Lung (tissue), 11 donors: ENCODE measurements at regions not wholly inside any gene's neighbourhood (a gene's known extent, or its start where the extent isn't known, plus 50 kb on each side); places are given as distances from the start of the nearest gene placed in this dataset.

Experiments
- ATAC-seq: fragments of 200-7000 bp; cut with Tn5 transposase; one replicate; pipeline ENCODE4 v1.9.1; 2020; ENCODE audit warnings: moderate number of reproducible peaks; ENCODE audit not compliant: insufficient read depth, low FRiP score
- DNase-seq, 3 donors: peaks; one replicate each; pipeline ENCODE4 v3.0.0-alpha.2; 2013 to 2017
- H3K27ac ChIP-seq, 2 donors: one replicate each; pipeline ENCODE4 v1.5.1; 2013; ENCODE audit warnings: mild to moderate bottlenecking in 2 of 2, moderate library complexity in 2 of 2, control low read depth in 1 of 2, inconsistent platforms in 1 of 2, low read depth in 1 of 2, low read length in 1 of 2
- H3K27me3 ChIP-seq, 3 donors: one replicate each; pipeline ENCODE4 v1.5.1; 2013; ENCODE audit warnings: low read length in 2 of 3; ENCODE audit not compliant: control insufficient read depth in 3 of 3, insufficient read depth in 3 of 3
- H3K36me3 ChIP-seq, 4 donors: one replicate each; pipeline ENCODE4 v1.5.1; 2013; ENCODE audit warnings: low read length in 4 of 4, mild to moderate bottlenecking in 1 of 4, moderate library complexity in 1 of 4; ENCODE audit not compliant: control insufficient read depth in 4 of 4, insufficient read depth in 4 of 4
- H3K4me1 ChIP-seq, 5 donors: one replicate each; pipeline ENCODE4 v1.5.1; 2013; ENCODE audit warnings: low read length in 5 of 5, mild to moderate bottlenecking in 2 of 5, moderate library complexity in 1 of 5; ENCODE audit not compliant: control insufficient read depth in 5 of 5, insufficient read depth in 5 of 5
- H3K4me3 ChIP-seq: one replicate; pipeline ENCODE4 v1.5.1; 2013; ENCODE audit warnings: mild to moderate bottlenecking, control low read depth, moderate library complexity
- H3K9ac ChIP-seq, 2 donors: one replicate each; pipeline ENCODE4 v1.5.1; 2013; ENCODE audit warnings: low read length in 2 of 2, control low read depth in 1 of 2; ENCODE audit not compliant: insufficient read depth in 1 of 2
- H3K9me3 ChIP-seq, 4 donors: one replicate each; pipeline ENCODE4 v1.5.1; 2013; ENCODE audit warnings: low read length in 3 of 4, mild to moderate bottlenecking in 1 of 4, moderate library complexity in 1 of 4; ENCODE audit not compliant: control insufficient read depth in 4 of 4, insufficient read depth in 3 of 4
- CTCF ChIP-seq: IDR thresholded peaks from 2 replicates; pipeline ENCODE4 v1.5.1; 2012; ENCODE audit warnings: mild to moderate bottlenecking; ENCODE audit errors: control extremely low read depth, extremely low read depth
- WGBS, 2 donors: extraction: QIAGEN DNeasy Blood & Tissue Kit; methylation state at CpG; one replicate each; pipeline ENCODE4 v1.1.7; 2013; 5-methylcytosine and 5-hydroxymethylcytosine counted together
- donor health status: control.
- donor health status: control.
- donor health status: Bipolar disorder and iron deficiency.
- donor health status: healthy.
- donor health status: DM: yes; HTN: yes; CAD: no.

- Histone ChIP-seq H3K9me3 (no peaks in the 10 kb centered on the region), H3K27me3 (no peaks in the 10 kb centered on the region), H3K4me1 (peaks cover 4 to 48% (median 9%) of the 10 kb centered on the region in 5 donors), H3K27ac (no peak overlapping the region), H3K9ac (no peak overlapping the region), H3K4me3 (no peak overlapping the region), H3K36me3 (no peaks in the 10 kb centered on the region)
- peak in 1 of 3 donors; percentile 11 for DNase-seq
- no peak for ATAC-seq
- WGBS, 2 donors, result 60 to 68% methylated on average over 9 of the region's 9 CpGs
- no peak for TF ChIP-seq CTCF
Measured at GRCh38 chr10:43943818-43944360, 295.2 kb upstream of the ZNF32 start.

- Histone ChIP-seq H3K27me3 (no peaks in the 10 kb centered on the region), H3K9ac (no peak overlapping the region), H3K4me3 (no peak overlapping the region), H3K4me1 (peaks cover 4 to 48% (median 9%) of the 10 kb centered on the region in 5 donors), H3K36me3 (no peaks in the 10 kb centered on the region), H3K9me3 (no peaks in the 10 kb centered on the region), H3K27ac (no peak overlapping the region)
- ATAC-seq, result no peak
- peak in 1 of 3 donors; percentile 10 for DNase-seq
- no peak for TF ChIP-seq CTCF
- 43 to 68% methylated on average over 15 of the region's 15 CpGs for WGBS, 2 donors
Measured at GRCh38 chr10:43943119-43943817, 294.6 kb upstream of the ZNF32 start.

- H3K9me3 ChIP-seq, result no peaks in the 10 kb centered on the region
- DNase-seq (peak in 1 of 3 donors; percentile 8), ATAC-seq (no peak)
- peaks cover 4 to 48% (median 9%) of the 10 kb centered on the region in 5 donors for H3K4me1 ChIP-seq
- no peaks in the 10 kb centered on the region for H3K36me3 ChIP-seq
- no peak for TF ChIP-seq CTCF
- no peak overlapping the region for H3K9ac ChIP-seq
- H3K4me3 ChIP-seq, result no peak overlapping the region
- no peaks in the 10 kb centered on the region for H3K27me3 ChIP-seq
- H3K27ac ChIP-seq, result no peak overlapping the region
- WGBS, 2 donors, result 75 to 86% methylated on average over 10 of the region's 10 CpGs
Measured at GRCh38 chr10:43942096-43942850, 293.6 kb upstream of the ZNF32 start.
